Vagina (tissue), 2 donors: ENCODE measurements at regions not wholly inside any gene's neighbourhood (a gene's known extent, or its start where the extent isn't known, plus 50 kb on each side); places are given as distances from the start of the nearest gene placed in this dataset.
A peak's percentile ranks its signal among the peaks of the same experiment; 100 is the strongest.
"Not testable (repeated sequence)": the region's sequence is repeated elsewhere in the genome, so short reads cannot be mapped to it uniquely, and the experiment has no call there.

ENCODE experiments used
- DNase-seq, 2 donors: peaks; one replicate each; pipeline ENCODE4 v3.0.0-alpha.2; 2017; ENCODE audit errors: extremely low spot score in 2 of 2
- H3K27ac ChIP-seq: fragments of 200-600 bp; sonication (generic); one replicate; pipeline ENCODE4 v1.5.1; 2019
- H3K27me3 ChIP-seq: fragments of 200-600 bp; sonication (generic); one replicate; pipeline ENCODE4 v1.5.1; 2019
- H3K36me3 ChIP-seq, 2 donors: fragments of 200-600 bp; sonication (generic); one replicate each; pipeline ENCODE4 v1.5.1; 2017 to 2019
- H3K4me1 ChIP-seq: fragments of 200-600 bp; sonication (generic); one replicate; pipeline ENCODE4 v1.5.1; 2019
- H3K4me3 ChIP-seq, 2 donors: fragments of 200-600 bp; sonication (generic); 1 replicate in 1 of 2; 2 replicates in 1 of 2; pipeline ENCODE4 v1.5.1; 2016 to 2019
- H3K9me3 ChIP-seq: fragments of 200-600 bp; sonication (generic); one replicate; pipeline ENCODE4 v1.5.1; 2019
- CTCF ChIP-seq, 3 experiments: fragments of 450-650 bp in 2 of 3; fragments of 200-600 bp in 1 of 3; sonication (generic) in 1 of 3; IDR thresholded peaks; one replicate each; pipeline ENCODE4 v1.5.1; 2017 to 2019; ENCODE audit warnings: antibody characterized with exemption in 3 of 3, mild to moderate bottlenecking in 2 of 3, moderate library complexity in 2 of 3
- intact Hi-C: fragments of 100-400 bp; cut with DNase I; formaldehyde crosslinking; loops from one replicate; pipeline ENCODE4 v1.15.1; 2023

DNA sequence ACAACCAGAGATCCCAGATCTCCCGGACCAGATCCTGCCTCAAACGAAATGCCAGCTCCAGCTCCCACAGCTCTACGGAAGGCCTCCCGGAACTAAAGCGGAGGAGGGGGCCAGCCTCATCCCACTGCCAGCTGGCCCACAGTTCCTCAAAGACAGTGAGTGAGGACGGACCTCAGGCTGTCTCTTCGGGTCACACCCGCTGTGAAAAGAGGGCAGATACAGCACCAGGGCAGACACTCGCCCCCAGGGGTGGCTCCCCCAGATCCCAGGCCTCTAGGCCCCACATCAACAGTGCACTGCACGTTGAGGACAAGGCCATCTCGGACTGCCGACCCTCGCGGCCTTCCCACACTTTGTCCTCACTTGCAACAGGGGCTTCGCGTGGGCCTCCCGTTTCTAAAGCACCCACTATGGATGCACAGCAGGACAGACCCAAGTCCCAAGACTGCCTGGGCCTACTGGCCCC lies 148.3 kb upstream of the C1QTNF3 start:
- H3K4me3 ChIP-seq, intact Hi-C loops, H3K36me3 ChIP-seq, H3K27ac ChIP-seq, H3K9me3 ChIP-seq, H3K27me3 ChIP-seq, H3K4me1 ChIP-seq: not testable (repeated sequence)
- peak; percentile 92 to 97 for DNase-seq
- peak in 1 of 3 experiments; percentile 1 for TF ChIP-seq CTCF (IDR thresholded peaks at IDR 0.05)

GRCh38 chr5:34192064-34192922 lies 149.3 kb upstream of the C1QTNF3 start:
- H3K27me3 ChIP-seq, H3K4me1 ChIP-seq, H3K27ac ChIP-seq, H3K9me3 ChIP-seq, H3K36me3 ChIP-seq, intact Hi-C loops, H3K4me3 ChIP-seq: not testable (repeated sequence)
- DNase-seq: peak; percentile 91 to 97

GRCh38 chr5:34192923-34193262 lies 149.9 kb upstream of the C1QTNF3 start:
- H3K27me3 ChIP-seq, intact Hi-C loops, H3K4me1 ChIP-seq, DNase-seq, H3K36me3 ChIP-seq, H3K4me3 ChIP-seq, H3K27ac ChIP-seq, H3K9me3 ChIP-seq: not testable (repeated sequence)

DNA sequence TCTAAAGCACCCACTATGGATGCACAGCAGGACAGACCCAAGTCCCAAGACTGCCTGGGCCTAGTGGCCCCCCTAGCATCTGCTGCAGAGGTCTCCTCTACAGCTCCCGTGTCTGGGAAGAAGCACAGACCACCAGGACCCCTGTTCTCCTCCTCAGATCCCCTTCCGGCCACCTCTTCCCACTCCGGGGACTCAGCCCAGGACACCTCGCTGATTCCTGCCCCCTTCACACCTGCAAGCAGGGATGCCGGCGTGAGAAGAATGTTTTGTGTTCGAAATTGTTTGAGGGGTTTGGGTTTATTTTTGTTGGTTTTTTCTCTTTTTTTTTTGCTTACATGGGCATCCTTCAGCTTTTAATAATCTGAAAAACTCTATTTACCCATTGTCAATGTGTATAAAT lies 150.3 kb upstream of the C1QTNF3 start:
- H3K9me3 ChIP-seq, H3K27ac ChIP-seq, DNase-seq, H3K27me3 ChIP-seq, intact Hi-C loops, H3K4me1 ChIP-seq, H3K36me3 ChIP-seq, H3K4me3 ChIP-seq: not testable (repeated sequence)

DNA sequence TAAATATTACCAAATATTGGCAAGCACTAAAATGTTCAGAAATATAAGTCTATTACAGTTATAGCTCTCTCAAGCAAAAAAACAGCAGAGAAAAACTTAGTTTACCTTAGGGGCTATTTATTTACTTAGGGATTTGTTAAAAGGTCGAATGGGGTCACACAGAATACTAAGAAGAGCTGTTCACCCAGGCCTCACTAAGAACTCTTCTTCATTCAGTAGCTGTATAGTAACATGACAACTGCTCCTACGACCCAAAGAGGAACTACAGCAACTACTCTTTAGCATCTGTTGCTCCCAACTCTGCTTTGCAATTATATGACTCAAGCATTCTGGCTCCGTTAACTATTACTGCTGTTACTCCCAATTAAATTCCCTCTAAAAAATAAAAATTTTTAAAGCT lies 150.8 kb upstream of the C1QTNF3 start:
- DNase-seq, H3K4me1 ChIP-seq, H3K9me3 ChIP-seq, H3K4me3 ChIP-seq, H3K27me3 ChIP-seq, H3K36me3 ChIP-seq, intact Hi-C loops, H3K27ac ChIP-seq: not testable (repeated sequence)

DNA sequence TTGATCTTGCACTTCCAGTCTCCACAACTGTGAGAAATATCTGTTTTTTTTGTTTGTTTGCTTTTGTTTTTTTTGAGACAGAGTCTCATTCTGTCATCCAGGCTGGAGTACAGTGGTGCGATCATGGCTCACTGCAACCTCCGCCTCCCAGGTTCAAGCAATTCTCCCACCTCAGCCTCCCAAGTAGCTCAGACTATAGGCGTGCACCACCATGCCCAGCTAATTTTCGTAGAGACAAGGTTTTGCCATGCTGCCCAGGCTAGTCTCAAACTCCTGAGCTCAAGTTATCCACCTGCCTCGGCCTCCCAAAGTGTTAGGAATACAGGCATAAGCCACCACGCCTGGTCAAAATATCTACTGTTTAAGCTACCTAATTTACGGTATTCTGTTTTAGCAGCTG lies 153.1 kb upstream of the C1QTNF3 start:
- H3K9me3 ChIP-seq, H3K4me3 ChIP-seq, DNase-seq, H3K36me3 ChIP-seq, H3K27me3 ChIP-seq, H3K4me1 ChIP-seq, H3K27ac ChIP-seq, intact Hi-C loops: not testable (repeated sequence)

DNA sequence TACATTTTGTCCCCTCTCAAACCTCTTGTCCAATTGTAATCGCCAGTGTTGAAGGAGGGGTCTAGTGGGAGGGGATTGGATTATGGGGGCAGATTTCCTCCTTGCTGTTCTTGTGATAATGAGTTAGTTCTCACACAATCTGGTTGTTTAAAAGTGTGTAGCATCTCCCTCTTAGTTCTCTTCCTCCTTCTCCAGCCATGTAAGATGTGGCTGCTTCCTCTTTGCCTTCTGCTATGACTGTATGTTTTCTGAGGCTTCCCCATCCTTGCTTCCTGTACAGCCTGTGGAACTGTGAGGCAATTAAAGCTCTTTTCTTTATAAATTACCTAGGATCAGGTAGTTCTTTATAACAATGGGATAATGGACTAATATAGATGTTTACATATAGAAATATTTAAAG lies 162.3 kb upstream of the C1QTNF3 start:
- DNase-seq, H3K4me1 ChIP-seq, H3K27me3 ChIP-seq, H3K27ac ChIP-seq, H3K4me3 ChIP-seq, H3K9me3 ChIP-seq, intact Hi-C loops, H3K36me3 ChIP-seq: not testable (repeated sequence)

- H3K4me3 ChIP-seq, H3K27me3 ChIP-seq, DNase-seq, H3K36me3 ChIP-seq, intact Hi-C loops, H3K4me1 ChIP-seq, H3K27ac ChIP-seq, H3K9me3 ChIP-seq: not testable (repeated sequence)
Measured at GRCh38 chr5:34217386-34217785, 174.4 kb upstream of the C1QTNF3 start.

DNA sequence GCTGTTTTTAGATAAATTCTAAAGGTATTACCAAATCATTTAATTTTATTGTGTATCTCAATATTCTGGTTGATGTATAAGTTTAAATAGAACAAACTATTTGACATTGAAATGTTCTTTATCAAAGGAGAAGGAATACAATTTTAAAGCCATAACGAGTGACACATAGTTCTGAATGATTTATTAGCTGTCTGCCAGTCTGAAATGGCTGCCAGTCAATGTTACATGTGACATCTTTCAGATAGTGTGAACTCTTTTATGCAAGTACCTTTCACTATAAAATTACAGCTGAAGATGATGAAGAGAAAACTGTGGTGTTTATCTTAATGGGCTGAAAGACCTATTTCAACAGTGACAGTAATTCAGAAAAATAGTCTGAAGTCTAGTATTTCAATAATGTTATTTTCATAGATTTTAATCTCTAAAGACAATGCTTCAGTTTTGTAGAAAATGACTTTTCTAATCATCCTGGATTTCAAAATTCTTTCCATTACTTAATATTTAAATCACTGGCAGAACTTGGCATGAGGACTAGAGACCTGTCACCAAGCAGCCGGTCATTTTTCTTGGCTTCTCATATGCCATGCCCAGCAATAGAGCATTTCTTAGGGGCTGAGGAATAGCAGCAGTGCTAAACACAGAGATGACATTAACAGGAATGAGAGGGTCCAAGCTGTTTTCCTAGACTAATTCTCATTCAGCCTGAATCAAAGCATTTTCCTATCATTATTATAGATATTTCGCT lies 178.5 kb upstream of the C1QTNF3 start:
- H3K36me3 ChIP-seq, H3K27me3 ChIP-seq, H3K9me3 ChIP-seq, DNase-seq, H3K4me1 ChIP-seq, intact Hi-C loops, H3K4me3 ChIP-seq, H3K27ac ChIP-seq: not testable (repeated sequence)

DNA sequence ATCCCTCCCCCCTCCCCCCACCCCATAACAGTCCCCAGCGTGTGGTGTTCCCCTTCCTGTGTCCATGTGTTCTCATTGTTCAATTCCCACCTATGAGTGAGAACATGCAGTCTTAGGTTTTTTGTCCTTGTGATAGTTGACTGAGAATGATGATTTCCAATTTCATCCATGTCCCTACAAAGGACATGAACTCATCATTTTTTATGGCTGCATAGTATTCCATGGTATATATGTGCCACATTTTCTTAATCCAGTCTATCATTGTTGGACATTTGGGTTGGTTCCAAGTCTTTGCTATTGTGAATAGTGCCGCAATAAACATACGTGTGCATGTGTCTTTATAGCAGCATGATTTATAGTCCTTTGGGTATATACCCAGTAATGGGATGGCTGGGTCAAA lies 180.1 kb upstream of the C1QTNF3 start:
- H3K27ac ChIP-seq, H3K36me3 ChIP-seq, H3K4me1 ChIP-seq, H3K9me3 ChIP-seq, DNase-seq, H3K27me3 ChIP-seq, intact Hi-C loops, H3K4me3 ChIP-seq: not testable (repeated sequence)

DNA sequence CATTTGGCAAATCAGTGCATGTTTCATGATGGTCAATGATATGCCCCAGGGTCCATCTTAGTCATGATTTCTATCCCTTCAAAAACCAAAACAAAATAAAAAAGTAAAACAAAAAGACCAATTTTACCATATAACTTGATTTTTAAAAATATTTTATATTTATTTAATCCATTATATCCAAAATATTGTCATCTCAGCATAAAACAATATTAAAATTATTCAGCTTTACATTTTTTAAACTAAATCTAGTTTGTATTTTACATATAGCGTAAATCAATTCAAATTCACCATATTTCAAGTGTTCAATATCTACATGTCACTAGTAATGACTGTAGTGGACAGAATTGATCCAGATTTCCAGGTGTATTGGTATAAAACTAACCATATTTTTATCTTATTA lies 187.4 kb upstream of the C1QTNF3 start:
- DNase-seq, H3K27ac ChIP-seq, H3K27me3 ChIP-seq, H3K4me1 ChIP-seq, intact Hi-C loops, H3K36me3 ChIP-seq, H3K9me3 ChIP-seq, H3K4me3 ChIP-seq: not testable (repeated sequence)

DNA sequence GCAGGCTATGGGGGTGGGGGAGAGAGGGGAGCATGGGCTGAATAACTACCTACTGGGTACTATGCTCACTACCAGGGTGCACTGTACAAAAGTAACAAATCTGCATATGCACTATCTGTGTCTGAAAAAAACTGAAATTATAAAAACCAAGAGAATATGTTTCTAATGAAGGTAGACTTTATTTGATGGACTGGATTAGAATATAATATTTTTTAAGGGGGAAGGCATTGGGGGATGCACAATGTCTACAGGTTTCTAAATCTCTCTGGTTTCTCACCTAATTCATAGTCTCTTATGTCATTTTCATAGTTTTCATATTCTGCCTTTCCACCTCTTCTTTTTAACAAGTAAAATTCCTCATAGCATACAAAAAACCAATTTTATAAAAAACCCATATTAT lies 200.8 kb upstream of the C1QTNF3 start:
- DNase-seq, H3K4me1 ChIP-seq, H3K36me3 ChIP-seq, H3K9me3 ChIP-seq, intact Hi-C loops, H3K27me3 ChIP-seq: not testable (repeated sequence)
- peak overlapping the region; percentile 84 for H3K27ac ChIP-seq
- peak overlapping the region in 1 of 2 donors; percentile 54 for H3K4me3 ChIP-seq
